Germinal center (tissue), 1 donor: ENCODE measurements at regions not wholly inside any gene's neighbourhood (a gene's known extent, or its start where the extent isn't known, plus 50 kb on each side); places are given as distances from the start of the nearest gene placed in this dataset.
A peak's percentile ranks its signal among the peaks of the same experiment; 100 is the strongest.
"Not testable (repeated sequence)": the region's sequence is repeated elsewhere in the genome, so short reads cannot be mapped to it uniquely, and the experiment has no call there.

Experiments
- DNase-seq: peaks from one replicate; pipeline ENCODE4 v3.0.0; 2012; ENCODE audit warnings: mixed read lengths, low spot score

- DNase-seq, result no peak
These were observed 58.7 kb downstream of the EDN1 start for GRCh38 chr6:12348530-12349511.

- no peak for DNase-seq
These were observed 60.5 kb downstream of the EDN1 start for GRCh38 chr6:12350644-12351170.

- no peak for DNase-seq
These were observed 61.5 kb downstream of the EDN1 start for GRCh38 chr6:12351672-12352071.

- DNase-seq, result no peak
These were observed 63.6 kb downstream of the EDN1 start for GRCh38 chr6:12353731-12354130.

- DNase-seq, result peak; percentile 65
These were observed 64.3 kb downstream of the EDN1 start for GRCh38 chr6:12354499-12354898.

- no peak for DNase-seq
These were observed 65.2 kb downstream of the EDN1 start for GRCh38 chr6:12355354-12355753.

- DNase-seq, result no peak
These were observed 66.3 kb downstream of the EDN1 start for GRCh38 chr6:12356431-12356830.

- DNase-seq, result peak; percentile 68
These were observed 67.1 kb downstream of the EDN1 start for GRCh38 chr6:12356983-12357972.

GRCh38 chr6:12359036-12359435 lies 68.9 kb downstream of the EDN1 start:
- no peak for DNase-seq

- no peak for DNase-seq
These were observed 71.0 kb downstream of the EDN1 start for GRCh38 chr6:12361042-12361765.

GRCh38 chr6:12363277-12363650 lies 73.1 kb downstream of the EDN1 start:
- not testable (repeated sequence) for DNase-seq

GRCh38 chr6:12363651-12364381 lies 73.7 kb downstream of the EDN1 start:
- peak; percentile 41 for DNase-seq

- no peak for DNase-seq
These were observed 74.5 kb downstream of the EDN1 start for GRCh38 chr6:12364621-12365020.

- no peak for DNase-seq
These were observed 76.6 kb downstream of the EDN1 start for GRCh38 chr6:12366731-12367130.

GRCh38 chr6:12367412-12367811 lies 77.3 kb downstream of the EDN1 start:
- DNase-seq, result no peak

- DNase-seq, result no peak
These were observed 79.2 kb downstream of the EDN1 start for GRCh38 chr6:12369355-12369754.

- peak; percentile 40 for DNase-seq
These were observed 79.7 kb downstream of the EDN1 start for GRCh38 chr6:12369781-12370262.

- no peak for DNase-seq
These were observed 81.0 kb downstream of the EDN1 start for GRCh38 chr6:12371151-12371550.

- no peak for DNase-seq
These were observed 81.5 kb downstream of the EDN1 start for GRCh38 chr6:12371641-12372146.

GRCh38 chr6:12379181-12379580 lies 89.0 kb downstream of the EDN1 start:
- DNase-seq, result no peak

- no peak for DNase-seq
These were observed 91.4 kb downstream of the EDN1 start for GRCh38 chr6:12381587-12381986.
